ENCODE measurements at regions not wholly inside any gene's neighbourhood (a gene's known extent, or its start where the extent isn't known, plus 50 kb on each side); places are given as distances from the start of the nearest gene placed in this dataset.

DNA sequence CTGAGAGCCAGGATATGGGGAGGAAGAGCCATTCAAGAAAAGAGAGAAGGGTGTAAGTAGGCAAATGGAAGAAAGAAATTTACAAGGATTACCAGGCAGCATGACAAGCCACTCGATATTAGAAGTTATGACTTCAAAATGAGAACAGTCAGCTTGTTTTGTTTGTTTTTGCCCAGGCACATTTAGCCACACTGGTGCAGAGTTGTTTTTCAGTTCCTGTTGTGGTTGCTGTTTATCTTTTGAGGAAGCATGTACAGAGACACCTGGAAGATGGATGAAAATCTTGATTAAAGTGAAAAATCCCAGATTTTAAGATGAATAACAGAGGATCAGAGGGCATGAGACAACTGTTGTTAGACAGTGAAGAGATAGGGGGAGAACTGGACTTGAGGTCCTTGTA is 199.1 kb downstream of the MTRR start:
- TF ChIP-seq, protein P1, sequence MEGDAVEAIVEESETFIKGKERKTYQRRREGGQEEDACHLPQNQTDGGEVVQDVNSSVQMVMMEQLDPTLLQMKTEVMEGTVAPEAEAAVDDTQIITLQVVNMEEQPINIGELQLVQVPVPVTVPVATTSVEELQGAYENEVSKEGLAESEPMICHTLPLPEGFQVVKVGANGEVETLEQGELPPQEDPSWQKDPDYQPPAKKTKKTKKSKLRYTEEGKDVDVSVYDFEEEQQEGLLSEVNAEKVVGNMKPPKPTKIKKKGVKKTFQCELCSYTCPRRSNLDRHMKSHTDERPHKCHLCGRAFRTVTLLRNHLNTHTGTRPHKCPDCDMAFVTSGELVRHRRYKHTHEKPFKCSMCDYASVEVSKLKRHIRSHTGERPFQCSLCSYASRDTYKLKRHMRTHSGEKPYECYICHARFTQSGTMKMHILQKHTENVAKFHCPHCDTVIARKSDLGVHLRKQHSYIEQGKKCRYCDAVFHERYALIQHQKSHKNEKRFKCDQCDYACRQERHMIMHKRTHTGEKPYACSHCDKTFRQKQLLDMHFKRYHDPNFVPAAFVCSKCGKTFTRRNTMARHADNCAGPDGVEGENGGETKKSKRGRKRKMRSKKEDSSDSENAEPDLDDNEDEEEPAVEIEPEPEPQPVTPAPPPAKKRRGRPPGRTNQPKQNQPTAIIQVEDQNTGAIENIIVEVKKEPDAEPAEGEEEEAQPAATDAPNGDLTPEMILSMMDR (conservative IDR thresholded peaks at IDR 0.05) = no peak
- TF ChIP-seq ZFX (IDR thresholded peaks at IDR 0.05) = no peak

All from C4-2B (cell line).